PC-3 (cell line): ENCODE measurements at regions not wholly inside any gene's neighbourhood (a gene's known extent, or its start where the extent isn't known, plus 50 kb on each side); places are given as distances from the start of the nearest gene placed in this dataset.

Experiments used
- ATAC-seq: fragments of 200-7000 bp; cut with Tn5 transposase; 2 replicates; pipeline ENCODE4 v1.9.1; 2020; ENCODE audit warnings: mild to moderate bottlenecking, moderate library complexity
- BruUV-seq: library from RNA; stranded (reverse); fragments of 400-500 nt; replicated peaks from 2 replicates; lab custom pipeline; 2021; lab: Mats Ljungman, UMichigan
- CTCF ChIA-PET: fragments of 300-600 bp; sonication (Branson Sonifier 250); formaldehyde crosslinking; loops from one replicate; lab custom pipeline; 2022; ENCODE audit warnings: antibody characterized with exemption; lab: Charles Lee
- POLR2A ChIA-PET: fragments of 300-600 bp; sonication (Branson Sonifier 250); formaldehyde crosslinking; loops from one replicate; lab custom pipeline; 2022; ENCODE audit warnings: antibody characterized with exemption; ENCODE audit not compliant: unreplicated experiment; lab: Charles Lee
- DNase-seq: peaks from one replicate; pipeline ENCODE4 v3.0.0-alpha.2; 2015
- H2AFZ ChIP-seq: fragments of 300-600 bp; sonication (generic); 2 replicates; pipeline ENCODE4 v1.6.0; 2016; ENCODE audit warnings: antibody characterized with exemption, low read length
- H3F3A ChIP-seq: fragments of 300-600 bp; sonication (generic); one replicate; pipeline ENCODE4 v1.6.0; 2017; ENCODE audit warnings: antibody characterized with exemption, low read length, control low read depth, mild to moderate bottlenecking; ENCODE audit not compliant: unreplicated experiment
- H3K27ac ChIP-seq: fragments of 300-600 bp; sonication (generic); 2 replicates; pipeline ENCODE4 v1.5.1; 2016; ENCODE audit warnings: mild to moderate bottlenecking, low read length
- H3K27me3 ChIP-seq: fragments of 300-600 bp; sonication (generic); 2 replicates; pipeline ENCODE4 v1.6.1; 2016; ENCODE audit warnings: low read length, mixed read lengths
- H3K36me3 ChIP-seq: fragments of 300-600 bp; sonication (generic); 2 replicates; pipeline ENCODE4 v1.6.1; 2016; ENCODE audit warnings: low read depth, mixed run types, low read length, mixed read lengths
- H3K4me1 ChIP-seq: fragments of 300-600 bp; sonication (generic); 2 replicates; pipeline ENCODE4 v1.5.1; 2016; ENCODE audit warnings: low read length; ENCODE audit not compliant: insufficient read depth
- H3K4me2 ChIP-seq: fragments of 300-600 bp; sonication (generic); 2 replicates; pipeline ENCODE4 v1.6.0; 2016; ENCODE audit warnings: low read length
- H3K4me3 ChIP-seq: fragments of 300-600 bp; sonication (generic); 2 replicates; pipeline ENCODE4 v1.5.1; 2016; ENCODE audit warnings: mild to moderate bottlenecking, low read length, mixed read lengths
- H3K79me2 ChIP-seq: fragments of 300-600 bp; sonication (generic); 2 replicates; pipeline ENCODE4 v1.6.1; 2017; ENCODE audit warnings: low read length, mixed read lengths
- H3K9ac ChIP-seq: fragments of 300-600 bp; sonication (generic); 2 replicates; pipeline ENCODE4 v1.6.0; 2016; ENCODE audit warnings: mild to moderate bottlenecking, low read length
- H3K9me2 ChIP-seq: fragments of 300-600 bp; sonication (generic); replicated peaks from 2 replicates; pipeline ENCODE4 v1.6.1; 2016; ENCODE audit warnings: mixed run types, low read length, mixed read lengths
- H3K9me3 ChIP-seq: fragments of 300-600 bp; sonication (generic); 2 replicates; pipeline ENCODE4 v1.6.1; 2016; ENCODE audit warnings: low read length, mixed read lengths
- H4K20me1 ChIP-seq: fragments of 300-600 bp; sonication (generic); 2 replicates; pipeline ENCODE4 v1.6.1; 2016; ENCODE audit warnings: low read length, mixed read lengths
- CTCF ChIP-seq: fragments of 300-600 bp; sonication (generic); conservative IDR thresholded peaks from 2 replicates; pipeline ENCODE4 v1.5.1; 2017; ENCODE audit warnings: antibody characterized with exemption, low read depth, mild to moderate bottlenecking, low read length
- EZH2 ChIP-seq: fragments of 300-600 bp; sonication (generic); IDR thresholded peaks from one replicate; pipeline ENCODE4 v1.6.1; 2017; ENCODE audit warnings: antibody characterized with exemption, mild to moderate bottlenecking, low read length; ENCODE audit not compliant: unreplicated experiment
- EZH2phosphoT487 ChIP-seq: fragments of 300-600 bp; sonication (generic); IDR thresholded peaks from 2 replicates; pipeline ENCODE4 v1.6.1; 2018; ENCODE audit warnings: mild to moderate bottlenecking, antibody characterized with exemption, low read length, borderline replicate concordance
- intact Hi-C: fragments of 100-400 bp; cut with micrococcal nuclease; formaldehyde crosslinking; loops from 2 replicates; pipeline ENCODE4 v1.9.0; 2023

- Histone ChIP-seq H3K9me3 (no peaks in the 10 kb centered on the region), H3K27me3 (no peaks in the 10 kb centered on the region), H3F3A (no peaks in the 10 kb centered on the region), H3K36me3 (no peaks in the 10 kb centered on the region), H2AFZ (no peak overlapping the region), H3K27ac (peak overlapping the region; percentile 30; the same call in 1 of the 2 replicates), H3K4me1 (peaks cover 24% of the 10 kb centered on the region), H3K9me2 (no peaks in the 10 kb centered on the region), H3K9ac (no peak overlapping the region), H3K4me2 (no peak overlapping the region), H3K4me3 (no peak overlapping the region), H3K79me2 (no peaks in the 10 kb centered on the region), H4K20me1 (no peaks in the 10 kb centered on the region)
- no TSS peak for BruUV-seq
- POLR2A ChIA-PET: no interaction called here
- peak; percentile 31; the same call in 1 of the 2 replicates for ATAC-seq
- peak; percentile 34 for DNase-seq
- no peak for TF ChIP-seq EZH2
- TF ChIP-seq CTCF: no peak
- no peak for TF ChIP-seq EZH2phosphoT487
- intact Hi-C loops: no loop called here
- CTCF ChIA-PET: no interaction called here
Observed at GRCh38 chr4:166481055-166481454, 608.0 kb downstream of the TLL1 start.

GRCh38 chr4:166481739-166482138 lies 608.7 kb downstream of the TLL1 start:
- H3K9me3 ChIP-seq: no peaks in the 10 kb centered on the region
- no peaks in the 10 kb centered on the region for H3K36me3 ChIP-seq
- peak; percentile 41 for DNase-seq
- POLR2A ChIA-PET: no interaction called here
- TF ChIP-seq CTCF (no peak), EZH2phosphoT487 (no peak), EZH2 (no peak)
- H3K9ac ChIP-seq: no peak overlapping the region
- no peaks in the 10 kb centered on the region for H4K20me1 ChIP-seq
- intact Hi-C loops: no loop called here
- BruUV-seq: no TSS peak
- peak overlapping the region; percentile 30 for H3K27ac ChIP-seq
- no peaks in the 10 kb centered on the region for H3F3A ChIP-seq
- H3K79me2 ChIP-seq: no peaks in the 10 kb centered on the region
- peak; percentile 67 for ATAC-seq
- no peaks in the 10 kb centered on the region for H3K27me3 ChIP-seq
- no peak overlapping the region for H3K4me3 ChIP-seq
- CTCF ChIA-PET: no interaction called here
- no peak overlapping the region for H3K4me2 ChIP-seq
- H3K4me1 ChIP-seq: peaks cover 23% of the 10 kb centered on the region
- H2AFZ ChIP-seq: no peak overlapping the region
- H3K9me2 ChIP-seq: no peaks in the 10 kb centered on the region

GRCh38 chr4:166482758-166483157 lies 609.7 kb downstream of the TLL1 start:
- Histone ChIP-seq H3K36me3 (no peaks in the 10 kb centered on the region), H3K79me2 (no peaks in the 10 kb centered on the region), H4K20me1 (no peaks in the 10 kb centered on the region), H3K27me3 (no peaks in the 10 kb centered on the region), H2AFZ (no peak overlapping the region), H3K9me2 (no peaks in the 10 kb centered on the region), H3K27ac (no peak overlapping the region), H3K9ac (no peak overlapping the region), H3K4me2 (no peak overlapping the region), H3K4me3 (no peak overlapping the region), H3K9me3 (no peaks in the 10 kb centered on the region), H3K4me1 (peaks cover 18% of the 10 kb centered on the region), H3F3A (no peaks in the 10 kb centered on the region)
- intact Hi-C loops: no loop called here
- POLR2A ChIA-PET: no interaction called here
- CTCF ChIA-PET: no interaction called here
- BruUV-seq: no TSS peak
- TF ChIP-seq EZH2phosphoT487: no peak
- ATAC-seq (no peak), DNase-seq (no peak)
